GM12878 (cell line): ENCODE measurements at regions not wholly inside any gene's neighbourhood (a gene's known extent, or its start where the extent isn't known, plus 50 kb on each side); places are given as distances from the start of the nearest gene placed in this dataset.

Experiments
- ATAC-seq: fragments of 200-7000 bp; cut with Tn5 transposase; 3 replicates; pipeline ENCODE4 v1.9.1; 2020; ENCODE audit warnings: mild to moderate bottlenecking, moderate library complexity
- BruUV-seq: library from RNA; stranded (reverse); fragments of 400-500 nt; replicated peaks from 2 replicates; lab custom pipeline; 2021; lab: Mats Ljungman, UMichigan
- CTCF ChIA-PET: fragments of 300-600 bp; sonication (Branson Sonifier 250); formaldehyde crosslinking; extraction: SDS; loops from one replicate; lab custom pipeline; 2021; ENCODE audit warnings: inconsistent platforms; lab: Yijun Ruan, JAX
- POLR2A ChIA-PET: fragments of 350-600 bp; formaldehyde crosslinking; extraction: SDS; loops from one replicate; lab custom pipeline; 2021; ENCODE audit warnings: inconsistent platforms; lab: Charles Lee
- RAD21 ChIA-PET: fragments of 300-600 bp; sonication (Branson Sonifier 250); formaldehyde crosslinking; loops from one replicate; lab custom pipeline; 2023; ENCODE audit warnings: antibody characterized with exemption; ENCODE audit not compliant: unreplicated experiment; lab: Charles Lee
- SMC1A ChIA-PET: fragments of 300-600 bp; sonication (Branson Sonifier 250); formaldehyde crosslinking; loops from one replicate; lab custom pipeline; 2023; ENCODE audit not compliant: unreplicated experiment, uncharacterized antibody; lab: Charles Lee
- DNase-seq: peaks from one replicate; pipeline ENCODE4 v3.0.0-alpha.2; 2011; ENCODE audit warnings: low read depth, low spot score
- FAIRE-seq: peaks from 3 replicates; lab custom pipeline; 2011; peaks lifted over from hg19 to GRCh38; lab: Jason Lieb, UNC
- H2AFZ ChIP-seq: 2 replicates; pipeline ENCODE4 v1.6.0; 2011; ENCODE audit warnings: low read depth, low read length, control low read depth; ENCODE audit not compliant: control insufficient read depth
- H3K27ac ChIP-seq: 2 replicates; pipeline ENCODE4 v1.5.1; 2011; ENCODE audit warnings: control low read depth; ENCODE audit not compliant: control insufficient read depth, insufficient read depth
- H3K27me3 ChIP-seq, 2 experiments: replicated peaks in 1 of 2; 2 replicates each; pipeline versions ENCODE4 v1.6.0 to v1.6.1; 2011; ENCODE audit warnings: low read length in 1 of 2; ENCODE audit not compliant: control insufficient read depth in 2 of 2, insufficient read depth in 2 of 2
- H3K36me3 ChIP-seq, 2 experiments: 2 replicates each; pipeline ENCODE4 v1.5.1; 2011; ENCODE audit warnings: low read length in 1 of 2; ENCODE audit not compliant: control insufficient read depth in 2 of 2, insufficient read depth in 2 of 2
- H3K4me1 ChIP-seq: 2 replicates; pipeline ENCODE4 v1.6.1; 2011; ENCODE audit warnings: mild to moderate bottlenecking, low read length, moderate library complexity, mixed read lengths; ENCODE audit not compliant: control insufficient read depth, insufficient read depth
- H3K4me2 ChIP-seq: 2 replicates; pipeline ENCODE4 v1.6.0; 2011; ENCODE audit warnings: control low read depth; ENCODE audit not compliant: control insufficient read depth, insufficient read depth
- H3K4me3 ChIP-seq: fragments of 200-600 bp; sonication (generic); 2 replicates; pipeline ENCODE4 v1.5.1; 2016
- H3K79me2 ChIP-seq: 2 replicates; pipeline ENCODE4 v1.6.0; 2011; ENCODE audit warnings: low read length; ENCODE audit not compliant: control insufficient read depth, insufficient read depth
- H3K9ac ChIP-seq: 2 replicates; pipeline ENCODE4 v1.8.0; 2011; ENCODE audit warnings: low read length, control low read depth, mixed read lengths; ENCODE audit not compliant: control insufficient read depth, insufficient read depth
- H3K9me3 ChIP-seq: replicated peaks from 3 replicates; pipeline ENCODE4 v1.5.1; 2011; ENCODE audit warnings: mild to moderate bottlenecking, low read length; ENCODE audit not compliant: control insufficient read depth, insufficient read depth
- H4K20me1 ChIP-seq: 2 replicates; pipeline ENCODE4 v1.6.0; 2011; ENCODE audit not compliant: control insufficient read depth, insufficient read depth
- ATF7 ChIP-seq: fragments of 450-650 bp; IDR thresholded peaks from 2 replicates; pipeline ENCODE4 v1.6.1; 2016; ENCODE audit warnings: low read depth, mild to moderate bottlenecking
- CBX3 ChIP-seq: fragments of 200-600 bp; sonication (generic); IDR thresholded peaks from 2 replicates; pipeline ENCODE4 v1.6.1; 2016; ENCODE audit warnings: low read depth, borderline replicate concordance
- EED ChIP-seq: sonication (generic); IDR thresholded peaks from 2 replicates; pipeline ENCODE4 v1.6.1; 2016; ENCODE audit warnings: antibody characterized with exemption, low read depth
- EGR1 ChIP-seq, 2 experiments: IDR thresholded peaks; 1 replicate in 1 of 2; 2 replicates in 1 of 2; pipeline ENCODE4 v1.6.1; 2011 to 2012; ENCODE audit warnings: low read depth in 2 of 2, low read length in 2 of 2, borderline replicate concordance in 1 of 2, mild to moderate bottlenecking in 1 of 2, moderate library complexity in 1 of 2
- GABPA ChIP-seq: IDR thresholded peaks from 2 replicates; pipeline ENCODE4 v1.6.1; 2014; ENCODE audit warnings: antibody characterized with exemption, low read depth, mild to moderate bottlenecking, inconsistent platforms
- HDGF ChIP-seq: fragments of 450-650 bp; IDR thresholded peaks from 2 replicates; pipeline ENCODE4 v1.6.1; 2016; ENCODE audit warnings: antibody characterized with exemption
- KLF5 ChIP-seq: fragments of 450-650 bp; IDR thresholded peaks from 2 replicates; pipeline ENCODE4 v1.6.1; 2014; ENCODE audit warnings: mild to moderate bottlenecking; ENCODE audit not compliant: partially characterized antibody
- MYB ChIP-seq: fragments of 150-350 bp; IDR thresholded peaks from 2 replicates; pipeline ENCODE4 v1.6.1; 2014; ENCODE audit warnings: mild to moderate bottlenecking, low read depth, low read length, borderline replicate concordance
- POU2F2 ChIP-seq: IDR thresholded peaks from 3 replicates; pipeline ENCODE4 v1.6.1; 2011; ENCODE audit warnings: low read depth, mild to moderate bottlenecking, low read length, borderline replicate concordance
- RCOR1 ChIP-seq: conservative IDR thresholded peaks from 2 replicates; pipeline ENCODE4 v1.6.1; 2012; ENCODE audit warnings: low read depth, low read length, improper control_type of control experiment
- SIX5 ChIP-seq: IDR thresholded peaks from 2 replicates; pipeline ENCODE4 v1.6.1; 2011; ENCODE audit warnings: mild to moderate bottlenecking, low read depth, low read length, moderate library complexity; ENCODE audit not compliant: severe bottlenecking
- SPI1 ChIP-seq: IDR thresholded peaks from 2 replicates; pipeline ENCODE4 v1.6.1; 2011; ENCODE audit warnings: low read depth, mild to moderate bottlenecking, low read length, moderate library complexity, borderline replicate concordance; ENCODE audit not compliant: insufficient read depth
- SUZ12 ChIP-seq: fragments of 200-600 bp; sonication (generic); IDR thresholded peaks from one replicate; pipeline ENCODE4 v1.6.1; 2018; ENCODE audit warnings: antibody characterized with exemption, mild to moderate bottlenecking; ENCODE audit not compliant: unreplicated experiment
- TBL1XR1 ChIP-seq: IDR thresholded peaks from 2 replicates; pipeline ENCODE4 v1.6.1; 2012; ENCODE audit warnings: low read depth, low read length, improper control_type of control experiment
- ZNF24 ChIP-seq: fragments of 450-650 bp; IDR thresholded peaks from 2 replicates; pipeline ENCODE4 v1.6.1; 2017; ENCODE audit warnings: antibody characterized with exemption, mild to moderate bottlenecking
- in situ Hi-C: fragments of 300-500 bp; cut with MboI; formaldehyde crosslinking; loops from 9 replicates; pipeline ENCODE4 v1.14.3; 2018; ENCODE audit warnings: mixed read lengths
- intact Hi-C: fragments of 100-400 bp; cut with micrococcal nuclease; formaldehyde crosslinking; loops from one replicate; pipeline ENCODE4 v1.14.2; 2022; ENCODE audit not compliant: unreplicated experiment
- TF ChIP-seq, protein P1 (sequence below): fragments of 450-650 bp; formaldehyde crosslinking; IDR thresholded peaks from 2 replicates; pipeline ENCODE4 v1.5.0; 2022; ENCODE audit warnings: mild to moderate bottlenecking, missing genetic modification characterization
- TF ChIP-seq, protein P2 (sequence below): fragments of 450-650 bp; IDR thresholded peaks from 2 replicates; pipeline ENCODE4 v1.6.1; 2017; ENCODE audit warnings: antibody characterized with exemption, mild to moderate bottlenecking, moderate library complexity
- TF ChIP-seq, protein P3 (sequence below): fragments of 450-650 bp; IDR thresholded peaks from 2 replicates; pipeline ENCODE4 v1.6.1; 2018; ENCODE audit warnings: mild to moderate bottlenecking, low read depth, moderate library complexity; ENCODE audit not compliant: partially characterized antibody

DNA sequence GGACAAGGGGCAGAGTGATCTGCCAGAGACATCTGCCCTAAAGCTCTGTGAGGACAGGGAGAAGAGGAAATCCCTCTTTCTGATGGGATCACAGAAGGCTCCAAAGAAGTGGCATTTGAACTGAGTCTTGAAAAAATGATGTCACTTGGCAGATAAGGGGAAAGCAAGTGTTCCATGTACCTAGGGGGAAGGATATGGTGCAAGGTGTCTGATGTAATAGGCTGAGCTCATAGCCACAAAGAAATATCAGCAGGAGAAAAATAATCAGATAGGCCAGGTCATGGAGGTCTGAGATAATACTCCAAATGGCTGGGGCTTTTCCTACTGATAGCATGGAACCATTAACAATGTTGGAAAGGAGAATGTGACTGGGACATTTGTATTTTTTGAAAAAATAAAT is 468.4 kb upstream of the MDFIC2 start:
- ChIA-PET POLR2A (no interaction called here), RAD21 (no interaction called here), CTCF (no interaction called here), SMC1A (no interaction called here)
- Histone ChIP-seq H3K36me3 (no peaks in the 10 kb centered on the region), H3K9ac (no peak overlapping the region), H2AFZ (no peak overlapping the region), H4K20me1 (no peaks in the 10 kb centered on the region), H3K9me3 (no peaks in the 10 kb centered on the region), H3K4me3 (no peak overlapping the region), H3K79me2 (no peaks in the 10 kb centered on the region), H3K4me2 (no peak overlapping the region), H3K27me3 (no peaks in the 10 kb centered on the region), H3K4me1 (no peaks in the 10 kb centered on the region), H3K27ac (no peak overlapping the region)
- in situ Hi-C loops (no loop called here), intact Hi-C loops (no loop called here)
- no peak for TF ChIP-seq SPI1
- no peak for TF ChIP-seq RCOR1
- no peak for TF ChIP-seq TBL1XR1
- TF ChIP-seq EGR1 (IDR thresholded peaks at IDR 0.05; ENCODE audit: borderline replicate concordance in 1 of 2, low read depth in 2 of 2, low read length in 2 of 2): no peak
- no peak for TF ChIP-seq EED
- TF ChIP-seq KLF5: no peak
- no peak for TF ChIP-seq GABPA
- TF ChIP-seq HDGF: no peak
- TF ChIP-seq, protein P1, sequence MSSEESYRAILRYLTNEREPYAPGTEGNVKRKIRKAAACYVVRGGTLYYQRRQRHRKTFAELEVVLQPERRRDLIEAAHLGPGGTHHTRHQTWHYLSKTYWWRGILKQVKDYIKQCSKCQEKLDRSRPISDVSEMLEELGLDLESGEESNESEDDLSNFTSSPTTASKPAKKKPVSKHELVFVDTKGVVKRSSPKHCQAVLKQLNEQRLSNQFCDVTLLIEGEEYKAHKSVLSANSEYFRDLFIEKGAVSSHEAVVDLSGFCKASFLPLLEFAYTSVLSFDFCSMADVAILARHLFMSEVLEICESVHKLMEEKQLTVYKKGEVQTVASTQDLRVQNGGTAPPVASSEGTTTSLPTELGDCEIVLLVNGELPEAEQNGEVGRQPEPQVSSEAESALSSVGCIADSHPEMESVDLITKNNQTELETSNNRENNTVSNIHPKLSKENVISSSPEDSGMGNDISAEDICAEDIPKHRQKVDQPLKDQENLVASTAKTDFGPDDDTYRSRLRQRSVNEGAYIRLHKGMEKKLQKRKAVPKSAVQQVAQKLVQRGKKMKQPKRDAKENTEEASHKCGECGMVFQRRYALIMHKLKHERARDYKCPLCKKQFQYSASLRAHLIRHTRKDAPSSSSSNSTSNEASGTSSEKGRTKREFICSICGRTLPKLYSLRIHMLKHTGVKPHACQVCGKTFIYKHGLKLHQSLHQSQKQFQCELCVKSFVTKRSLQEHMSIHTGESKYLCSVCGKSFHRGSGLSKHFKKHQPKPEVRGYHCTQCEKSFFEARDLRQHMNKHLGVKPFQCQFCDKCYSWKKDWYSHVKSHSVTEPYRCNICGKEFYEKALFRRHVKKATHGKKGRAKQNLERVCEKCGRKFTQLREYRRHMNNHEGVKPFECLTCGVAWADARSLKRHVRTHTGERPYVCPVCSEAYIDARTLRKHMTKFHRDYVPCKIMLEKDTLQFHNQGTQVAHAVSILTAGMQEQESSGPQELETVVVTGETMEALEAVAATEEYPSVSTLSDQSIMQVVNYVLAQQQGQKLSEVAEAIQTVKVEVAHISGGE (CRISPR knock-in tag): no peak
- no peak for TF ChIP-seq SUZ12
- no peak for TF ChIP-seq ZNF24
- no peak for TF ChIP-seq CBX3
- TF ChIP-seq POU2F2: no peak
- TF ChIP-seq ATF7: no peak
- TF ChIP-seq SIX5: no peak
- TF ChIP-seq, protein P2, sequence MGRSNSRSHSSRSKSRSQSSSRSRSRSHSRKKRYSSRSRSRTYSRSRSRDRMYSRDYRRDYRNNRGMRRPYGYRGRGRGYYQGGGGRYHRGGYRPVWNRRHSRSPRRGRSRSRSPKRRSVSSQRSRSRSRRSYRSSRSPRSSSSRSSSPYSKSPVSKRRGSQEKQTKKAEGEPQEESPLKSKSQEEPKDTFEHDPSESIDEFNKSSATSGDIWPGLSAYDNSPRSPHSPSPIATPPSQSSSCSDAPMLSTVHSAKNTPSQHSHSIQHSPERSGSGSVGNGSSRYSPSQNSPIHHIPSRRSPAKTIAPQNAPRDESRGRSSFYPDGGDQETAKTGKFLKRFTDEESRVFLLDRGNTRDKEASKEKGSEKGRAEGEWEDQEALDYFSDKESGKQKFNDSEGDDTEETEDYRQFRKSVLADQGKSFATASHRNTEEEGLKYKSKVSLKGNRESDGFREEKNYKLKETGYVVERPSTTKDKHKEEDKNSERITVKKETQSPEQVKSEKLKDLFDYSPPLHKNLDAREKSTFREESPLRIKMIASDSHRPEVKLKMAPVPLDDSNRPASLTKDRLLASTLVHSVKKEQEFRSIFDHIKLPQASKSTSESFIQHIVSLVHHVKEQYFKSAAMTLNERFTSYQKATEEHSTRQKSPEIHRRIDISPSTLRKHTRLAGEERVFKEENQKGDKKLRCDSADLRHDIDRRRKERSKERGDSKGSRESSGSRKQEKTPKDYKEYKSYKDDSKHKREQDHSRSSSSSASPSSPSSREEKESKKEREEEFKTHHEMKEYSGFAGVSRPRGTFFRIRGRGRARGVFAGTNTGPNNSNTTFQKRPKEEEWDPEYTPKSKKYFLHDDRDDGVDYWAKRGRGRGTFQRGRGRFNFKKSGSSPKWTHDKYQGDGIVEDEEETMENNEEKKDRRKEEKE: no peak
- TF ChIP-seq MYB: no peak
- TF ChIP-seq, protein P3, sequence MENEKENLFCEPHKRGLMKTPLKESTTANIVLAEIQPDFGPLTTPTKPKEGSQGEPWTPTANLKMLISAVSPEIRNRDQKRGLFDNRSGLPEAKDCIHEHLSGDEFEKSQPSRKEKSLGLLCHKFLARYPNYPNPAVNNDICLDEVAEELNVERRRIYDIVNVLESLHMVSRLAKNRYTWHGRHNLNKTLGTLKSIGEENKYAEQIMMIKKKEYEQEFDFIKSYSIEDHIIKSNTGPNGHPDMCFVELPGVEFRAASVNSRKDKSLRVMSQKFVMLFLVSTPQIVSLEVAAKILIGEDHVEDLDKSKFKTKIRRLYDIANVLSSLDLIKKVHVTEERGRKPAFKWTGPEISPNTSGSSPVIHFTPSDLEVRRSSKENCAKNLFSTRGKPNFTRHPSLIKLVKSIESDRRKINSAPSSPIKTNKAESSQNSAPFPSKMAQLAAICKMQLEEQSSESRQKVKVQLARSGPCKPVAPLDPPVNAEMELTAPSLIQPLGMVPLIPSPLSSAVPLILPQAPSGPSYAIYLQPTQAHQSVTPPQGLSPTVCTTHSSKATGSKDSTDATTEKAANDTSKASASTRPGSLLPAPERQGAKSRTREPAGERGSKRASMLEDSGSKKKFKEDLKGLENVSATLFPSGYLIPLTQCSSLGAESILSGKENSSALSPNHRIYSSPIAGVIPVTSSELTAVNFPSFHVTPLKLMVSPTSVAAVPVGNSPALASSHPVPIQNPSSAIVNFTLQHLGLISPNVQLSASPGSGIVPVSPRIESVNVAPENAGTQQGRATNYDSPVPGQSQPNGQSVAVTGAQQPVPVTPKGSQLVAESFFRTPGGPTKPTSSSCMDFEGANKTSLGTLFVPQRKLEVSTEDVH: no peak
- no peak for ATAC-seq
- DNase-seq: no peak
- FAIRE-seq: no peak
- no TSS peak for BruUV-seq
